ENCODE measurements at regions not wholly inside any gene's neighbourhood (a gene's known extent, or its start where the extent isn't known, plus 50 kb on each side); places are given as distances from the start of the nearest gene placed in this dataset.

GRCh38 chr2:16007167-16007934, 67.0 kb downstream of the MYCN start:
- DNase-seq, result no peak

- no peak for DNase-seq
These were observed 66.3 kb downstream of the MYCN start for GRCh38 chr2:16006537-16007166.

GRCh38 chr2:16005816-16006536, 65.6 kb downstream of the MYCN start:
- no peak for DNase-seq

GRCh38 chr2:16005389-16005788, 65.0 kb downstream of the MYCN start:
- no peak for DNase-seq

GRCh38 chr2:16003809-16004208, 63.5 kb downstream of the MYCN start:
- DNase-seq, result no peak

- DNase-seq, result no peak
These were observed 62.8 kb downstream of the MYCN start for GRCh38 chr2:16003152-16003551.

GRCh38 chr2:16002575-16002974, 62.2 kb downstream of the MYCN start:
- DNase-seq, result no peak

DNA sequence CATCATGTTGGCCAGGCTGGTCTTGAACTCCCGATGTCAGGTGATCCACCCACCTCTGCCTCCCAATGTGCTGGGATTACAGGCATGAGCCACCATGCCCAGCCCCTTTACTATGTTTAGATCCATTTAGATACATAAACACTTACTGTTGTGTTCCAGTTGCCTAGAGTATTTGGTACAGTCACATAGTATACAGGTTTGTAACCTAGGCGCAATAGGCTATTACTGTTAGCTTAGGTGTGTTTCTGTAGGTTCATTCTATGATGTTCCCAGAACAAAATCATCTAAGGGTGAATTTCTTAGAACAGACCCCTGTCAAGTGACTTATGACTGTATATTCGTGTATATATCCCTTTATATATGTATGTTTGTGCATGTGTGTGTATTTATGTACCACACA, 61.8 kb downstream of the MYCN start:
- DNase-seq, result no peak

DNA sequence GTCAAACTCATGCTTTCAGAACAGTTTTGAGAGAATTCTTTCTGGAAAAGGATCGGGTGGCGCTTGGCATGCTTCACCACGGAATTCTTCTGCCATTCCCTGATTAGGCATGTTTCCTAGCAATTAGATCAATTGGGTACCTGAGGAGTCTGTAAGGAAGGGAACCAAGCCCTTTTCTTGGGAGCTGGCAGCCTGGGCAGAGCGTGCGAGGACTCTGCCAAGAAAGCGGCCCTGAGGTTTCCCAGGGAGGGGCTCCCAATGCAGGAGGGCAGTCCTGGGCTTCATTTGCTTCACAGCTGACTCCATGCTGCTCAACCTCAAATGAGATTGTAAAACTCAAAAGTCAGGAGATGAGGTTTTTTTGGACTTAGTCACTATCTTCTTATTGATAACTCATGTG, 60.3 kb downstream of the MYCN start:
- DNase-seq, result no peak

DNA sequence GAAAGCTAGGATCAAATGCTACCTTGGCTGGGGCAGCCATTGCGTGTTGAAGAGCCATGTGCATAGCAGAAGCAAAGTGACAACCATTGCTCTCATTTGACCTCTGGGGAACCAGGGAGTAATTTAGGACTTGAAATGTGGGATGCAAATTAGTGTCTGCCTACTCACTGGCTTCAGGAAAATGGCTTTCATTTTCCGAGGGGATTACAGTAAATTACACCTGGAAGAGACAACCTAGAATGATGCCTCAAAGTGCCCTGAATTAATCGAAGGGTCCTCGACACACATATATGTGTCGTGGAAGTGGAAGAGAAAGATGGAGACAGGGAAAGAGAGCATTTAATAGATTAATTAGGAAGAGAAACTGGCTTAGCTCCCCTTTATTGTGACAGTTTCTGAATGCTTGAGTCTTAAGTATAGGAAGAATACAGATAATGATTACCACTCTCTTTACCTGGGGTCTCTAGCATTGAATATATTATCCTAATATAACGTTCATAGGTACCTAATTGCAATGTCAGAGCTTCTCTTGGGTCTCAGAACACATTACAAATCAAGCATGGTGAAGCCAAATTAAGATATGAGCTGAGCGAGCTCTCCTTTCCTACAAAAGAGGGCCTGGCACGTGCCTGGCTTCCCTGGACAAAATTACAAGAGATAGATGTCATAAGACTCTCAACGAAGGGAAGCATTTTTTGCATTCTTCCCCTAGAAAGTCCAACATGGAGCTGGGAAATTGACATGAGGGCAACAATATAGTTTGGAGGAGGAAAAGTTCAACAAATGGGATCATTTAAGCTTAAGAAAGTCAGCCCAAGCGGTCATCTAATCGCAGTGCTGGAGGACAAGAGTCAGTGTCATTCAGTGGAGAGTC, 59.5 kb downstream of the MYCN start:
- DNase-seq, result no peak

- DNase-seq, result no peak
These were observed 57.5 kb downstream of the MYCN start for GRCh38 chr2:15997728-15998280.

DNA sequence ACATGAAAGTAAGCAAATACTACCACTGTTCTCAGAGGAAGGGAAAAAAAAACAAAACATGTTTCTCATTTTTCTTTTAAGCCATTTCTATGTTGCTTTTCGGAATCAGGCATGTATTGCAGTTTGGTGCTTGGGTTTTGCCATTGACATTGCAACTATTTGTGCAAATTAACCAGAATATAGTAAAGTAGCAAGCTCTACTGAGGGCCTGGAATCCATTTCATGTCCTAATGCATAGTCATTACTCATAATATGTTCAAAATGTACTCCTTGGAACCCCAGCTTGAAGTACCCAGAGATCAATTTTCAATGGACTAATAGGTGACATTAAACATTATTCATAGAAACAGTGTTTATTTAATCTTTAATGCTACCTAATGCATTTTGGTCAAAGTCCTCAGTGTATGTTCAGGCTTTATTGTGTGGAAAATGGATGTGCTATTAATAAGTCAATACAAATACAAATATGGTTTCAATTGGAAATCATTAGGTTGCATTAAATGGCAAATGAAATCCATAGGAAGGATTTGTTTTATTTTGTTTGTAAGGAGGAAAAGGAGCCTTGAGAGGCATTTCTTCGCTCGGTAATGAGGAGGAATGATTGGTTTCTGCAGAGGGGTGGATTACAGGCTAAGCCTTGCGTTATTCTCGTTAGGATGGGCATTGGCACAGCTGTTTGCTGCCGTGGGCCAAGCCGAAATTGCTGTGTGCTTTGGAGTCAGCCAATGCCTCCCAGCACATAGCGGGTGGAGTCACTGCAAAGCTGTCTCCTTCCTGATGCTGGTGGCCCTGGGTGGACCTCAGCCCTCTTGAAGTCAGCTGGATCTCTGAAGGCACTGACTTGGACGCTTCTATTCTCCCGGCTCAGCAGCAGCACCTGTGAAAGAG, 56.4 kb downstream of the MYCN start:
- DNase-seq, result no peak

All from activated CD4-positive, alpha-beta T cell treated with anti-CD3 and anti-CD28 coated beads, Interleukin-2, amount 50 U/mL, for 4 hours (primary cell).